HL-60/S4 treated with retinoic acid at 250 ng/mL for 4 days and 3 days (cell line): ENCODE measurements at regions not wholly inside any gene's neighbourhood (a gene's known extent, or its start where the extent isn't known, plus 50 kb on each side); places are given as distances from the start of the nearest gene placed in this dataset.
"Not testable (repeated sequence)": the region's sequence is repeated elsewhere in the genome, so short reads cannot be mapped to it uniquely, and the experiment has no call there.

Experiments used
- in situ Hi-C: fragments of 300-500 bp; cut with MboI; formaldehyde crosslinking; loops from 2 replicates; pipeline ENCODE4 v1.7.0; 2022; ENCODE audit warnings: low sequenced_read_pairs

DNA sequence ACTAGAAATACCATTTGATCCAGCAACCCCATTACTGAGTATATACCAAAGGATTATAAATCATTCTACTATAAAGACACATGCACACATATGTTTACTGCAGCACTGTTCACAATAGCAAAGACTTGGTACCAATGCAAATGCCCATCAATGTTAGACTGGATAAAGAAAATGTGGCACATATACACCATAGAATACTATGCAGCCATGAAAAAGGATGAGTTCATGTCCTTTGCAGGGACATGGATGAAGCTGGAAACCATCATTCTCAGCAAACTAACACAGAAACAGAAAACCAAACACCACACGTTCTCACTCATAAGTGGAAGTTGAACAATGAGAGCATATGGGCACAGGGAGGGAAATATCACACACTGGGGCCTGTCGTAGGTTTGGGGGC is 106.0 kb downstream of the SPATA18 start:
- in situ Hi-C loops, result not testable (repeated sequence)

GRCh38 chr4:52157641-52158316 is 106.7 kb downstream of the SPATA18 start:
- in situ Hi-C loops, result no loop called here

- in situ Hi-C loops, result no loop called here
Measured at GRCh38 chr4:52160859-52161258, 109.8 kb downstream of the SPATA18 start.

DNA sequence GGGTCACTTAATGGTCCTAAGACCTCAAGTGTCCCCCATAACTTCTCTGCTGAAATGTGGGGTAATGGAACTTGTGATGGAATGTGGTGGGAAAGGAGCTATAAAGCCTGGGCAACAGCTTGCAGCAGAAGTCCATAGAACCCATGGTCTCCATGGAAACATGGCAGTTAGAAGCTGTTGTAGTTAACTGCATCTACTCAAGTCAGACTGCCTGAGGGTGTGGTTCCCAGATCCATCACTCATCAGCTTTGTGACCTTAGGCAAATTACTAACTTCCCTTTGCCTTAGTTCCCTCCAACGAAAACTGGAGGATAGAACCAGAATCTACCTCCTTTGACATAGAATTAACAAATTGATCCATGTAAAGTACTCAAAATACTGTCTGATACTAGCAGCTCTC is 113.0 kb downstream of the SPATA18 start:
- in situ Hi-C loops, result no loop called here

- in situ Hi-C loops, result no loop called here
Measured at GRCh38 chr4:52172166-52172565, 121.1 kb downstream of the SPATA18 start.

GRCh38 chr4:52173470-52174045 is 122.5 kb downstream of the SPATA18 start:
- in situ Hi-C loops, result no loop called here

DNA sequence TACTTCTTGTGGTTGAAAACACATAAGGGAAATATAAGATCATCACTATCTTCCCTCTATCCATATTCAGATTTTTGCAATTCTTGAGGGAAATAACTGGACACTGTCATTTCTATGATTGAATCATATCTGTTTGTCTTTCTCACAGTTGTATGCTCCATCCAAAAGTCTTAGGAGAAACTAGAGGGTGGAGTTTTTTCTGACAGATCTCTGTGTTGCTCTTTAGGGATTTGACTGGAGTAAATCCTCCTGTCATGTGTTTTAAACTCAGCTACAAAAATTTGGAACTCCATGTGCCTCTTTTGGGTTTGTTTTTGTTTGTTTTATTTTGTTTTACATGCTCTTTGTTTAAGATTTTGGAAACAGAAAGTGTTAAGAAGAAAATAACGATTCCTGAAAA is 136.5 kb downstream of the SPATA18 start:
- in situ Hi-C loops, result no loop called here

- in situ Hi-C loops, result no loop called here
Measured at GRCh38 chr4:52192001-52192400, 140.9 kb downstream of the SPATA18 start.

DNA sequence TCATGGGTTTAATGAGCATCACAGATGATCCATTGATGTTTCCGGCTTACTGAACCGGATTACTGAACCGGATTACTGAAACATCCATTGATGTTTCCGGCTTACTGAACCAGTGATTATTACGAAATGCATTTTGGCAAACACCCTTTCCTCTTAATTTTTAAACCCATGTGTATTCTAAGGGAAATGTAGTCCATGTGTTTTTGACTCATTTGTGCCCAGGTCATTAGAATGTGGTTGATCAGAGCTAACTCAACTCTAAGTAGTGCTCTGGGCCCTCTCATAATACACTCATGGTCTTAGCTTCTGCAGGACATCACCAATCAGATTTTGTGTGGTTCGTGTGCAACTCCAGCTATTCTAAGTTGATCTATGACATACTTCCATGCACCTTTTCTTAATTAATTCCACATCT is 141.6 kb downstream of the SPATA18 start:
- in situ Hi-C loops, result no loop called here

DNA sequence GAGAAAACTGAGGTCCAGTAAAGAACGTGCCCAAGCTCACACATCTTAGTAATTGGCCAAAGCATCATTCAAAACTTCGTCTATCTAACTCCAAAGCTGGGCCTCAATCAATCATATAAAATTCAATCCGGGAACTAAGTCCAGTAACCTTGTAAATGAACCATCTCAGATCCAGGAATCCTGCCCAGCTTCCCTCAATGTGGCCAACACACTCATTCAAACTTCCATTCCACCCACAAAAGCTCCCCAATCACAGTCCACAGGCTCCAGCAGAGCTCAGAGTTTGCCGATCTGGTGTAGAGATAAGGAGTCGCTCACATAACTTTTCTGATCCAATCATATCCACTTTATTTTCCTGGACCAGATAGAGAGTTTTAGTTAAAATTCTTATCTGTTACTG is 144.8 kb downstream of the SPATA18 start:
- in situ Hi-C loops, result no loop called here

GRCh38 chr4:52196606-52197130 is 145.6 kb downstream of the SPATA18 start:
- in situ Hi-C loops, result no loop called here

- in situ Hi-C loops, result no loop called here
Measured at GRCh38 chr4:52197306-52197705, 146.2 kb downstream of the SPATA18 start.

- in situ Hi-C loops, result no loop called here
Measured at GRCh38 chr4:52198294-52198693, 147.2 kb downstream of the SPATA18 start.

GRCh38 chr4:52199574-52200338 is 148.7 kb downstream of the SPATA18 start:
- in situ Hi-C loops, result no loop called here

GRCh38 chr4:52200339-52200725 is 149.2 kb downstream of the SPATA18 start:
- in situ Hi-C loops, result no loop called here

DNA sequence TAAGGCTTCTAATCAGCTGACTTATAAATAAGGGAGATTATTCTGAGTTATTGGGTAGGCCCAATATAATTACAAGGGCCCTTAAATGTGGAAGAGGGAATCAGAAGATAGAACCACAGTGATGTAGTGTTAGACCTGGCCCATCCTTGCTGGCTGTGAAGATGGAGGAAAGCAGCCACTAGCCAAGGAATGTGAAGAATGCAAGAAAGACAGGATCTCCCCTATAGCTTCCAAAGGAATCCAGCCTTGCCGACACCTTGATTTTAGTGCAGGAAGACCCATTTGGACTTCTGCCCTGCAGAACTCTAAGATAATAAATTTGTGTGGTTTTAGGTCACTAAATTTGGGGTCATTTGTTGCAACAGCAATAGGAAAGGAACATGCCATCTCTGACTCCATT is 150.6 kb downstream of the SPATA18 start:
- in situ Hi-C loops, result no loop called here

GRCh38 chr4:52202251-52202779 is 151.2 kb downstream of the SPATA18 start:
- in situ Hi-C loops, result no loop called here

DNA sequence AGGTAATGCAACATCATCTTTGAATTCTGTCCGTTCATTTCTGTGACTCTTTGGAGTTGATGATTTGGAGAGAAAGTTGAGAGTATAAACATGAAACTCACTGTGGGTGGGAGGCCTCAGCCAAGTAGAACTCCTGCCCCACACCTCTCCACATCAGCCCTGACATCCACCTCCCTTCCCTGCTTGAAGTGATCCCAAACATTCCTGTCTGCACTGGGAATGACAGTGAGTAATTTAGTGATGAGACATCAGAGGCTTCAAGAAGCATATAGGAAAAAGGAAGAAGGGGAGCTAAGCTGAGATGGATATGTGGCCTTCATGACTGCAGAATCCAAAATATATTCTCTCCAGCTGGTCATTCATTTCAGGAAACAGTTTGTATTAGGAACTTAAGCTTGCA is 151.8 kb downstream of the SPATA18 start:
- in situ Hi-C loops, result no loop called here

GRCh38 chr4:52203351-52203750 is 152.2 kb downstream of the SPATA18 start:
- in situ Hi-C loops, result no loop called here

DNA sequence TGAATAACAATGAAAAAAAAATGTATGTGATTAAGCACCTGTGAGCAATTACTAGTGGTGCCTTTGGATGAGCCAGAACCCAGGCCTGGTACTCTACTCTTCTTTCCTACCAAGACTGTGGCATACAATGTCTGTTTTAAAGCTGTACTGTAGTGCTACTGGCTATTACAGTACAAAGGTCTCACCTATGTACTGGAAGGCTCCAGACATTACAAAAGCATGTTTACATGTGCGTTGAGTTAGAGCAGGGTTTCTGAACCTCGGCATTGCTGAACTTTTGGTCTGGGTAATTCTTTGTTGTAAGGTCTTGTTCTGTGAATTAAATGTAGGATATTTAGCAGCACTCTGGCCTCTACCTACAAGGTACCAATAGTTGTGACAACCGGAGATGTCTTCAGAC is 153.8 kb downstream of the SPATA18 start:
- in situ Hi-C loops, result no loop called here

- in situ Hi-C loops, result not testable (repeated sequence)
Measured at GRCh38 chr4:52207146-52207545, 156.0 kb downstream of the SPATA18 start.

- in situ Hi-C loops, result no loop called here
Measured at GRCh38 chr4:52212702-52213101, 161.6 kb downstream of the SPATA18 start.
